WTC11 (cell line): ENCODE measurements at regions not wholly inside any gene's neighbourhood (a gene's known extent, or its start where the extent isn't known, plus 50 kb on each side); places are given as distances from the start of the nearest gene placed in this dataset.

ENCODE experiments used
- ATAC-seq: fragments of 200-7000 bp; cut with Tn5 transposase; 2 replicates; pipeline ENCODE4 v1.10.0; 2021; ENCODE audit warnings: mild to moderate bottlenecking, moderate library complexity
- CTCF ChIA-PET: fragments of 300-600 bp; sonication (Branson Sonifier 250); formaldehyde crosslinking; loops from one replicate; lab custom pipeline; 2021; ENCODE audit warnings: antibody characterized with exemption; lab: Charles Lee
- POLR2A ChIA-PET: fragments of 350-600 bp; sonication (Branson Sonifier 250); formaldehyde crosslinking; loops from one replicate; lab custom pipeline; 2021; ENCODE audit warnings: antibody characterized with exemption; lab: Charles Lee
- DNase-seq: peaks from one replicate; pipeline ENCODE4 v3.0.0; 2021; ENCODE audit warnings: low spot score
- H3K27ac Mint-ChIP-seq: 2 replicates; pipeline ENCODE4 v1.8.0; 2021; ENCODE audit warnings: mixed read lengths
- H3K27me3 Mint-ChIP-seq: 2 replicates; pipeline ENCODE4 v1.8.0; 2021; ENCODE audit warnings: low read depth, mild to moderate bottlenecking, moderate library complexity, mixed read lengths
- H3K36me3 Mint-ChIP-seq: 2 replicates; pipeline ENCODE4 v1.8.0; 2021; ENCODE audit warnings: mixed read lengths
- H3K4me1 Mint-ChIP-seq: 2 replicates; pipeline ENCODE4 v1.8.0; 2022; ENCODE audit warnings: mixed read lengths
- H3K4me3 Mint-ChIP-seq: 2 replicates; pipeline ENCODE4 v1.8.0; 2021; ENCODE audit warnings: mild to moderate bottlenecking, moderate library complexity, mixed read lengths
- H3K9me3 Mint-ChIP-seq: 2 replicates; pipeline ENCODE4 v1.8.0; 2021; ENCODE audit warnings: mixed read lengths
- ARID4B ChIP-seq: sonication (generic); formaldehyde crosslinking; IDR thresholded peaks from 2 replicates; pipeline ENCODE4 v1.8.0; 2023; ENCODE audit warnings: missing genetic modification reagents, mild to moderate bottlenecking, borderline replicate concordance
- ATF1 ChIP-seq: sonication (generic); formaldehyde crosslinking; IDR thresholded peaks from 2 replicates; pipeline ENCODE4 v1.8.1; 2023; ENCODE audit warnings: mild to moderate bottlenecking, moderate library complexity, missing genetic modification reagents
- ATF3 ChIP-seq: sonication (generic); formaldehyde crosslinking; conservative IDR thresholded peaks from 2 replicates; pipeline ENCODE4 v1.8.1; 2022; ENCODE audit warnings: mild to moderate bottlenecking, missing genetic modification reagents
- ATF6 ChIP-seq: sonication (generic); formaldehyde crosslinking; IDR thresholded peaks from 2 replicates; pipeline ENCODE4 v1.8.1; 2023; ENCODE audit warnings: mild to moderate bottlenecking, missing genetic modification reagents
- CDX4 ChIP-seq: fragments of 250-450 bp; sonication (Bioruptor Pico); IDR thresholded peaks from 2 replicates; pipeline ENCODE4 v1.9.0; 2021; ENCODE audit warnings: moderate library complexity, mild to moderate bottlenecking, inconsistent platforms, borderline replicate concordance
- E2F1 ChIP-seq: sonication (generic); formaldehyde crosslinking; IDR thresholded peaks from 2 replicates; pipeline ENCODE4 v1.8.0; 2022; ENCODE audit warnings: mild to moderate bottlenecking, missing genetic modification reagents
- GABPB1 ChIP-seq: sonication (generic); formaldehyde crosslinking; IDR thresholded peaks from 2 replicates; pipeline ENCODE4 v1.8.1; 2023; ENCODE audit warnings: mild to moderate bottlenecking, missing genetic modification reagents
- MXD4 ChIP-seq: fragments of 250-450 bp; sonication (Bioruptor Pico); IDR thresholded peaks from 2 replicates; pipeline ENCODE4 v1.8.0; 2021; ENCODE audit warnings: mild to moderate bottlenecking, moderate library complexity, borderline replicate concordance
- NR1H2 ChIP-seq: sonication (generic); formaldehyde crosslinking; IDR thresholded peaks from 2 replicates; pipeline ENCODE4 v1.9.0; 2021; ENCODE audit warnings: mild to moderate bottlenecking, moderate library complexity, missing genetic modification reagents
- PRDM15 ChIP-seq: sonication (generic); formaldehyde crosslinking; IDR thresholded peaks from 2 replicates; pipeline ENCODE4 v1.8.0; 2022; ENCODE audit warnings: missing genetic modification reagents
- PREB ChIP-seq: sonication (generic); formaldehyde crosslinking; IDR thresholded peaks from 2 replicates; pipeline ENCODE4 v1.8.1; 2022; ENCODE audit warnings: mild to moderate bottlenecking, missing genetic modification reagents, moderate library complexity, borderline replicate concordance
- RELA ChIP-seq: sonication (generic); formaldehyde crosslinking; IDR thresholded peaks from 2 replicates; pipeline ENCODE4 v1.8.1; 2022; ENCODE audit warnings: missing genetic modification reagents, mild to moderate bottlenecking, borderline replicate concordance
- SMAD4 ChIP-seq: sonication (generic); formaldehyde crosslinking; IDR thresholded peaks from 2 replicates; pipeline ENCODE4 v1.8.0; 2022; ENCODE audit warnings: mild to moderate bottlenecking, missing genetic modification reagents
- STAT6 ChIP-seq: sonication (generic); formaldehyde crosslinking; conservative IDR thresholded peaks from 2 replicates; pipeline ENCODE4 v1.8.1; 2023; ENCODE audit warnings: mild to moderate bottlenecking, low read depth, missing genetic modification reagents, moderate library complexity
- ZBTB21 ChIP-seq: sonication (generic); formaldehyde crosslinking; IDR thresholded peaks from 2 replicates; pipeline ENCODE4 v1.8.1; 2023; ENCODE audit warnings: mild to moderate bottlenecking, missing genetic modification reagents, borderline replicate concordance
- ZNF121 ChIP-seq: sonication (generic); formaldehyde crosslinking; IDR thresholded peaks from 2 replicates; pipeline ENCODE4 v1.8.0; 2023; ENCODE audit warnings: missing genetic modification reagents
- ZNF263 ChIP-seq: sonication (generic); formaldehyde crosslinking; IDR thresholded peaks from 2 replicates; pipeline ENCODE4 v1.8.1; 2022; ENCODE audit warnings: low read depth, mild to moderate bottlenecking, moderate library complexity, missing genetic modification reagents
- ZNF317 ChIP-seq: sonication (generic); formaldehyde crosslinking; IDR thresholded peaks from 2 replicates; pipeline ENCODE4 v1.8.1; 2023; ENCODE audit warnings: low read depth, mild to moderate bottlenecking, moderate library complexity, missing genetic modification reagents, borderline replicate concordance
- ZNF416 ChIP-seq: fragments of 250-450 bp; sonication (Bioruptor Pico); IDR thresholded peaks from 2 replicates; pipeline ENCODE4 v1.9.0; 2021; ENCODE audit warnings: mild to moderate bottlenecking, inconsistent platforms

- DNase-seq: no peak
- no peak for TF ChIP-seq ZNF263 (CRISPR knock-in tag)
- no peak for TF ChIP-seq ZBTB21 (CRISPR knock-in tag)
- no peak for TF ChIP-seq ZNF317
- peaks cover 8% of the 10 kb centered on the region for H3K4me1 Mint-ChIP-seq
- H3K9me3 Mint-ChIP-seq: peaks cover 15% of the 10 kb centered on the region
- ChIA-PET CTCF (no interaction called here), POLR2A (no interaction called here)
- no peak for ATAC-seq
- H3K4me3 Mint-ChIP-seq: no peak overlapping the region
- no peaks in the 10 kb centered on the region for H3K27me3 Mint-ChIP-seq
- no peaks in the 10 kb centered on the region for H3K36me3 Mint-ChIP-seq
- H3K27ac Mint-ChIP-seq: no peak overlapping the region
Observed at GRCh38 chr12:91562476-91562875, 379.9 kb upstream of the DCN start.

GRCh38 chr12:91561958-91562325 is 379.3 kb upstream of the DCN start:
- no peaks in the 10 kb centered on the region for H3K27me3 Mint-ChIP-seq
- peaks cover 5% of the 10 kb centered on the region for H3K4me1 Mint-ChIP-seq
- no peak overlapping the region for H3K27ac Mint-ChIP-seq
- ChIA-PET CTCF (no interaction called here), POLR2A (no interaction called here)
- H3K4me3 Mint-ChIP-seq: no peak overlapping the region
- H3K36me3 Mint-ChIP-seq: no peaks in the 10 kb centered on the region
- DNase-seq (no peak), ATAC-seq (no peak)
- H3K9me3 Mint-ChIP-seq: peaks cover 15% of the 10 kb centered on the region
- TF ChIP-seq ZNF121 (CRISPR knock-in tag): no peak
- TF ChIP-seq ZNF416 (CRISPR knock-in tag): no peak
- TF ChIP-seq ATF3 (CRISPR knock-in tag): no peak
- TF ChIP-seq PREB: no peak
- TF ChIP-seq ZNF317: no peak
- TF ChIP-seq ATF1 (CRISPR knock-in tag): no peak
- no peak for TF ChIP-seq NR1H2 (CRISPR knock-in tag)
- TF ChIP-seq MXD4 (CRISPR knock-in tag): no peak
- TF ChIP-seq ATF6 (CRISPR knock-in tag): no peak
- TF ChIP-seq ARID4B (CRISPR knock-in tag): no peak
- TF ChIP-seq E2F1 (CRISPR knock-in tag): no peak
- TF ChIP-seq PRDM15: no peak
- no peak for TF ChIP-seq RELA (CRISPR knock-in tag)
- no peak for TF ChIP-seq GABPB1
- TF ChIP-seq STAT6 (CRISPR knock-in tag): no peak
- TF ChIP-seq CDX4 (CRISPR knock-in tag): no peak
- TF ChIP-seq SMAD4 (CRISPR knock-in tag): no peak
